PFSK-1 (cell line): ENCODE measurements at regions not wholly inside any gene's neighbourhood (a gene's known extent, or its start where the extent isn't known, plus 50 kb on each side); places are given as distances from the start of the nearest gene placed in this dataset.

Source experiments
- FOXP2 ChIP-seq: optimal IDR thresholded peaks from 2 replicates; pipeline ENCODE3; 2011; ENCODE audit warnings: borderline replicate concordance, control low read depth, inconsistent platforms; ENCODE audit not compliant: insufficient read depth; ENCODE audit errors: extremely low read length, extremely low read depth
- SIN3A ChIP-seq: IDR thresholded peaks from 2 replicates; pipeline ENCODE4 v1.6.1; 2012; ENCODE audit warnings: mild to moderate bottlenecking, low read length, moderate library complexity, borderline replicate concordance; ENCODE audit not compliant: insufficient read depth
- TAF1 ChIP-seq: IDR thresholded peaks from 2 replicates; pipeline ENCODE4 v1.6.1; 2012; ENCODE audit warnings: low read length, control low read depth, borderline replicate concordance; ENCODE audit not compliant: insufficient read depth
- TF ChIP-seq, protein P1 (sequence below), 2 experiments: IDR thresholded peaks; 2 replicates each; pipeline versions ENCODE4 v1.6.1 to v1.8.0; 2011 to 2012; ENCODE audit warnings: low read depth in 2 of 2, low read length in 2 of 2, control low read depth in 1 of 2, inconsistent platforms in 1 of 2, mild to moderate bottlenecking in 1 of 2, moderate library complexity in 1 of 2; ENCODE audit not compliant: insufficient read depth in 1 of 2

DNA sequence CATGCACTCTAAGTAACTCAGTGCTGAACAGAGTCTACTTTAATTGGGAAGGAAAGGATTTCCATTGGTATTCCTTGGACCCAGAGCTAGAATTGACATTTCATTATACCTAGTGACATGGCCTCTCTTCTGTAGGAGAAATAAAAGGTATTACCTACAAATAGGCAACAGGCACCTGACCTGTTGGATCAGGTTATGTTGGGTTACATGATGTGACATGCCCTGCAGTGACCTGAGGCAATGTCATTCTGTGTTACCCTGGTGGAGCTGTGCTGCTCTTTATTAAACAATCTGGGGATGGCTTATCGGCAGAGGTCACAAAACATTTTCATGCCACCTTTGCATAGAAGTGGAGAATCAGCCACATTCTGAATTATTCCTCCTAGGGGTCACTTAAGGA, 427.7 kb downstream of the MDFIC start:
- TF ChIP-seq TAF1 = no peak
- TF ChIP-seq SIN3A = no peak
- TF ChIP-seq FOXP2 = no peak
- TF ChIP-seq, protein P1, sequence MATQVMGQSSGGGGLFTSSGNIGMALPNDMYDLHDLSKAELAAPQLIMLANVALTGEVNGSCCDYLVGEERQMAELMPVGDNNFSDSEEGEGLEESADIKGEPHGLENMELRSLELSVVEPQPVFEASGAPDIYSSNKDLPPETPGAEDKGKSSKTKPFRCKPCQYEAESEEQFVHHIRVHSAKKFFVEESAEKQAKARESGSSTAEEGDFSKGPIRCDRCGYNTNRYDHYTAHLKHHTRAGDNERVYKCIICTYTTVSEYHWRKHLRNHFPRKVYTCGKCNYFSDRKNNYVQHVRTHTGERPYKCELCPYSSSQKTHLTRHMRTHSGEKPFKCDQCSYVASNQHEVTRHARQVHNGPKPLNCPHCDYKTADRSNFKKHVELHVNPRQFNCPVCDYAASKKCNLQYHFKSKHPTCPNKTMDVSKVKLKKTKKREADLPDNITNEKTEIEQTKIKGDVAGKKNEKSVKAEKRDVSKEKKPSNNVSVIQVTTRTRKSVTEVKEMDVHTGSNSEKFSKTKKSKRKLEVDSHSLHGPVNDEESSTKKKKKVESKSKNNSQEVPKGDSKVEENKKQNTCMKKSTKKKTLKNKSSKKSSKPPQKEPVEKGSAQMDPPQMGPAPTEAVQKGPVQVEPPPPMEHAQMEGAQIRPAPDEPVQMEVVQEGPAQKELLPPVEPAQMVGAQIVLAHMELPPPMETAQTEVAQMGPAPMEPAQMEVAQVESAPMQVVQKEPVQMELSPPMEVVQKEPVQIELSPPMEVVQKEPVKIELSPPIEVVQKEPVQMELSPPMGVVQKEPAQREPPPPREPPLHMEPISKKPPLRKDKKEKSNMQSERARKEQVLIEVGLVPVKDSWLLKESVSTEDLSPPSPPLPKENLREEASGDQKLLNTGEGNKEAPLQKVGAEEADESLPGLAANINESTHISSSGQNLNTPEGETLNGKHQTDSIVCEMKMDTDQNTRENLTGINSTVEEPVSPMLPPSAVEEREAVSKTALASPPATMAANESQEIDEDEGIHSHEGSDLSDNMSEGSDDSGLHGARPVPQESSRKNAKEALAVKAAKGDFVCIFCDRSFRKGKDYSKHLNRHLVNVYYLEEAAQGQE (IDR thresholded peaks at IDR 0.05; ENCODE audit: insufficient read depth in 1 of 2, low read depth in 2 of 2, low read length in 2 of 2) = no peak
